ENCODE measurements at regions not wholly inside any gene's neighbourhood (a gene's known extent, or its start where the extent isn't known, plus 50 kb on each side); places are given as distances from the start of the nearest gene placed in this dataset.
A peak's percentile ranks its signal among the peaks of the same experiment; 100 is the strongest.

- Histone ChIP-seq H3K9me3 (ENCODE audit: control insufficient read depth, insufficient read depth, low read depth, low read length) (no peaks in the 10 kb centered on the region), H3K4me3 (ENCODE audit: low read depth, low read length) (no peak overlapping the region), H3K27ac (ENCODE audit: extremely low read depth, low read depth, low read length) (no peak overlapping the region), H3K4me1 (ENCODE audit: control insufficient read depth, insufficient read depth, low read length) (no peaks in the 10 kb centered on the region), H3K36me3 (ENCODE audit: control insufficient read depth in 2 of 2, insufficient read depth in 1 of 2, low read length in 2 of 2) (no peaks in the 10 kb centered on the region)
- POLR2A ChIA-PET, result no interaction called here
- TF ChIP-seq ZSCAN30 (tag by site-specific recombination; IDR thresholded peaks at IDR 0.05) (no peak), SCRT2 (tag by site-specific recombination; IDR thresholded peaks at IDR 0.05) (no peak), ZNF660 (tag by site-specific recombination; IDR thresholded peaks at IDR 0.05) (no peak), ZNF266 (tag by site-specific recombination; IDR thresholded peaks at IDR 0.05; ENCODE audit: low read depth) (no peak), ZNF292 (tag by site-specific recombination; IDR thresholded peaks at IDR 0.05; ENCODE audit: borderline replicate concordance, low read depth) (no peak), ZFP69B (tag by site-specific recombination; IDR thresholded peaks at IDR 0.05) (no peak), ZNF768 (tag by site-specific recombination; IDR thresholded peaks at IDR 0.05) (no peak), ZNF19 (tag by site-specific recombination; IDR thresholded peaks at IDR 0.05; ENCODE audit: low read depth) (no peak), RBAK (tag by site-specific recombination; IDR thresholded peaks at IDR 0.05) (no peak), ZNF23 (tag by site-specific recombination; IDR thresholded peaks at IDR 0.05; ENCODE audit: borderline replicate concordance) (no peak), EGR2 (tag by site-specific recombination; IDR thresholded peaks at IDR 0.05; ENCODE audit: low read depth) (peak; percentile 57), ZNF529 (tag by site-specific recombination; IDR thresholded peaks at IDR 0.05; ENCODE audit: insufficient replicate concordance) (no peak), ZNF585B (tag by site-specific recombination; IDR thresholded peaks at IDR 0.05) (no peak), ZFHX2 (tag by site-specific recombination; conservative IDR thresholded peaks at IDR 0.05) (peak; percentile 30; the same call in 1 of the 2 replicates), ZNF792 (tag by site-specific recombination; IDR thresholded peaks at IDR 0.05) (no peak), WT1 (tag by site-specific recombination; IDR thresholded peaks at IDR 0.05) (no peak)
- TF ChIP-seq, protein P1, sequence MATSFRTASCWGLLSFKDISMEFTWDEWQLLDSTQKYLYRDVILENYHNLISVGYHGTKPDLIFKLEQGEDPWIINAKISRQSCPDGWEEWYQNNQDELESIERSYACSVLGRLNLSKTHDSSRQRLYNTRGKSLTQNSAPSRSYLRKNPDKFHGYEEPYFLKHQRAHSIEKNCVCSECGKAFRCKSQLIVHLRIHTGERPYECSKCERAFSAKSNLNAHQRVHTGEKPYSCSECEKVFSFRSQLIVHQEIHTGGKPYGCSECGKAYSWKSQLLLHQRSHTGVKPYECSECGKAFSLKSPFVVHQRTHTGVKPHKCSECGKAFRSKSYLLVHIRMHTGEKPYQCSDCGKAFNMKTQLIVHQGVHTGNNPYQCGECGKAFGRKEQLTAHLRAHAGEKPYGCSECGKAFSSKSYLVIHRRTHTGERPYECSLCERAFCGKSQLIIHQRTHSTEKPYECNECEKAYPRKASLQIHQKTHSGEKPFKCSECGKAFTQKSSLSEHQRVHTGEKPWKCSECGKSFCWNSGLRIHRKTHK (tag by site-specific recombination; IDR thresholded peaks at IDR 0.05), result no peak
- CTCF ChIA-PET, result interaction anchor here (0.5 to 1.2 kb wide), 4 partner anchors 71 to 104 kb away, joined by 3 to 5 read pairs (median 3); no protein-coding TSS in a partner anchor
Measured at GRCh38 chr14:36451310-36452065, 68.5 kb downstream of the NKX2-1 start.

- TF ChIP-seq, protein P2, sequence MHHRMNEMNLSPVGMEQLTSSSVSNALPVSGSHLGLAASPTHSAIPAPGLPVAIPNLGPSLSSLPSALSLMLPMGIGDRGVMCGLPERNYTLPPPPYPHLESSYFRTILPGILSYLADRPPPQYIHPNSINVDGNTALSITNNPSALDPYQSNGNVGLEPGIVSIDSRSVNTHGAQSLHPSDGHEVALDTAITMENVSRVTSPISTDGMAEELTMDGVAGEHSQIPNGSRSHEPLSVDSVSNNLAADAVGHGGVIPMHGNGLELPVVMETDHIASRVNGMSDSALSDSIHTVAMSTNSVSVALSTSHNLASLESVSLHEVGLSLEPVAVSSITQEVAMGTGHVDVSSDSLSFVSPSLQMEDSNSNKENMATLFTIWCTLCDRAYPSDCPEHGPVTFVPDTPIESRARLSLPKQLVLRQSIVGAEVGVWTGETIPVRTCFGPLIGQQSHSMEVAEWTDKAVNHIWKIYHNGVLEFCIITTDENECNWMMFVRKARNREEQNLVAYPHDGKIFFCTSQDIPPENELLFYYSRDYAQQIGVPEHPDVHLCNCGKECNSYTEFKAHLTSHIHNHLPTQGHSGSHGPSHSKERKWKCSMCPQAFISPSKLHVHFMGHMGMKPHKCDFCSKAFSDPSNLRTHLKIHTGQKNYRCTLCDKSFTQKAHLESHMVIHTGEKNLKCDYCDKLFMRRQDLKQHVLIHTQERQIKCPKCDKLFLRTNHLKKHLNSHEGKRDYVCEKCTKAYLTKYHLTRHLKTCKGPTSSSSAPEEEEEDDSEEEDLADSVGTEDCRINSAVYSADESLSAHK (tag by site-specific recombination; IDR thresholded peaks at IDR 0.05), result no peak
- no peak overlapping the region for H3K4me3 ChIP-seq (ENCODE audit: low read depth, low read length)
- ChIA-PET CTCF (interaction anchor here (0.5 to 1.3 kb wide), 7 partner anchors 71 to 155 kb away, joined by 3 to 5 read pairs (median 3); no protein-coding TSS in a partner anchor), POLR2A (no interaction called here)
- no peak overlapping the region for H3K27ac ChIP-seq (ENCODE audit: extremely low read depth, low read depth, low read length)
- no peaks in the 10 kb centered on the region for H3K9me3 ChIP-seq (ENCODE audit: control insufficient read depth, insufficient read depth, low read depth, low read length)
- H3K36me3 ChIP-seq (ENCODE audit: control insufficient read depth in 2 of 2, insufficient read depth in 1 of 2, low read length in 2 of 2), result no peaks in the 10 kb centered on the region
- no peaks in the 10 kb centered on the region for H3K4me1 ChIP-seq (ENCODE audit: control insufficient read depth, insufficient read depth, low read length)
Measured at GRCh38 chr14:36450550-36450949, 69.5 kb downstream of the NKX2-1 start.

DNA sequence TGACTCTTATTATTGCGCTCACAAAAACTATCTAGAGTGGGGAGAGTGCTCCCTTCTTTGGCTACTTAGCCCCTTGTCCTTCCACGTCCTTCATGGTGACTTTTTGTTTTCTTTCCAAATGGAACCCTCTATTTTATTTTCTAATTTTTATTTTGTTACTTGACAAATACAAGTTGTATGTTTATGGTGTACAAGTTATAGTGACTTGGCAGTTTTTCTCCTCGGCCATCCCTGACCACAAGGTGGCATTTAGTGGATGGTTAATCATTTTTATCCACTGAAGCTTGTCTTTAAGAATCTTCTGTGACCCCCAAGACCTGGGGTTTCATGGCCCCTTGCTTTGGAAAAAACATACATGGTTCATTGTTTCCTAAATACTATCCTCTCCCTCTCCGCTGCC, 70.1 kb downstream of the NKX2-1 start:
- Histone ChIP-seq H3K9me3 (ENCODE audit: control insufficient read depth, insufficient read depth, low read depth, low read length) (no peaks in the 10 kb centered on the region), H3K36me3 (ENCODE audit: control insufficient read depth in 2 of 2, insufficient read depth in 1 of 2, low read length in 2 of 2) (no peaks in the 10 kb centered on the region), H3K4me1 (ENCODE audit: control insufficient read depth, insufficient read depth, low read length) (no peaks in the 10 kb centered on the region), H3K4me3 (ENCODE audit: low read depth, low read length) (no peak overlapping the region), H3K27ac (ENCODE audit: extremely low read depth, low read depth, low read length) (no peak overlapping the region)
- POLR2A ChIA-PET, result no interaction called here
- CTCF ChIA-PET, result interaction anchor here (1.3 kb wide), 1 partner anchor 71 kb away, joined by 3 read pairs; no protein-coding TSS in a partner anchor
- TF ChIP-seq ZNF777 (tag by site-specific recombination; IDR thresholded peaks at IDR 0.05; ENCODE audit: borderline replicate concordance) (no peak), SP7 (tag by site-specific recombination; IDR thresholded peaks at IDR 0.05) (no peak), ZNF510 (tag by site-specific recombination; IDR thresholded peaks at IDR 0.05; ENCODE audit: insufficient replicate concordance) (no peak), ZNF311 (tag by site-specific recombination; IDR thresholded peaks at IDR 0.05; ENCODE audit: borderline replicate concordance) (no peak)
- TF ChIP-seq, protein P3, sequence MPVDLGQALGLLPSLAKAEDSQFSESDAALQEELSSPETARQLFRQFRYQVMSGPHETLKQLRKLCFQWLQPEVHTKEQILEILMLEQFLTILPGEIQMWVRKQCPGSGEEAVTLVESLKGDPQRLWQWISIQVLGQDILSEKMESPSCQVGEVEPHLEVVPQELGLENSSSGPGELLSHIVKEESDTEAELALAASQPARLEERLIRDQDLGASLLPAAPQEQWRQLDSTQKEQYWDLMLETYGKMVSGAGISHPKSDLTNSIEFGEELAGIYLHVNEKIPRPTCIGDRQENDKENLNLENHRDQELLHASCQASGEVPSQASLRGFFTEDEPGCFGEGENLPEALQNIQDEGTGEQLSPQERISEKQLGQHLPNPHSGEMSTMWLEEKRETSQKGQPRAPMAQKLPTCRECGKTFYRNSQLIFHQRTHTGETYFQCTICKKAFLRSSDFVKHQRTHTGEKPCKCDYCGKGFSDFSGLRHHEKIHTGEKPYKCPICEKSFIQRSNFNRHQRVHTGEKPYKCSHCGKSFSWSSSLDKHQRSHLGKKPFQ (tag by site-specific recombination; IDR thresholded peaks at IDR 0.05), result no peak
- TF ChIP-seq, protein P4, sequence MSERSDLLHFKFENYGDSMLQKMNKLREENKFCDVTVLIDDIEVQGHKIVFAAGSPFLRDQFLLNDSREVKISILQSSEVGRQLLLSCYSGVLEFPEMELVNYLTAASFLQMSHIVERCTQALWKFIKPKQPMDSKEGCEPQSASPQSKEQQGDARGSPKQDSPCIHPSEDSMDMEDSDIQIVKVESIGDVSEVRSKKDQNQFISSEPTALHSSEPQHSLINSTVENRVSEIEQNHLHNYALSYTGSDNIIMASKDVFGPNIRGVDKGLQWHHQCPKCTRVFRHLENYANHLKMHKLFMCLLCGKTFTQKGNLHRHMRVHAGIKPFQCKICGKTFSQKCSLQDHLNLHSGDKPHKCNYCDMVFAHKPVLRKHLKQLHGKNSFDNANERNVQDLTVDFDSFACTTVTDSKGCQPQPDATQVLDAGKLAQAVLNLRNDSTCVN (tag by site-specific recombination; optimal IDR thresholded peaks at IDR 0.05), result no peak

Data from HEK293 (cell line).